ENCODE measurements at regions not wholly inside any gene's neighbourhood (a gene's known extent, or its start where the extent isn't known, plus 50 kb on each side); places are given as distances from the start of the nearest gene placed in this dataset.

GRCh38 chr6:196543-196942, 95.7 kb upstream of the DUSP22 start:
- intact Hi-C loops (cut with DNase I): no loop called here
- DNase-seq (no peak), ATAC-seq (no peak)

- intact Hi-C loops (cut with DNase I): no loop called here
- no peak for ATAC-seq
Measured at GRCh38 chr6:203661-204060, 88.6 kb upstream of the DUSP22 start.

GRCh38 chr6:206264-206663, 86.0 kb upstream of the DUSP22 start:
- ATAC-seq (no peak), DNase-seq (no peak)
- intact Hi-C loops (cut with DNase I): no loop called here

More at GRCh38 chr6:203661-204060, 88.6 kb upstream of the DUSP22 start:
- DNase-seq: no peak

GRCh38 chr6:208364-208763, 83.9 kb upstream of the DUSP22 start:
- intact Hi-C loops (cut with DNase I): no loop called here
- no peak for DNase-seq
- ATAC-seq: no peak

- ATAC-seq: no peak
- no peak for DNase-seq
- intact Hi-C loops (cut with DNase I): no loop called here
Measured at GRCh38 chr6:208938-209337, 83.3 kb upstream of the DUSP22 start.

GRCh38 chr6:209432-210103, 82.7 kb upstream of the DUSP22 start:
- ATAC-seq (no peak), DNase-seq (no peak)
- intact Hi-C loops (cut with DNase I): no loop called here

- DNase-seq (no peak), ATAC-seq (no peak)
- intact Hi-C loops (cut with DNase I): no loop called here
Measured at GRCh38 chr6:210104-210456, 82.2 kb upstream of the DUSP22 start.

- DNase-seq (no peak), ATAC-seq (no peak)
- intact Hi-C loops (cut with DNase I): no loop called here
Measured at GRCh38 chr6:210778-211374, 81.4 kb upstream of the DUSP22 start.

GRCh38 chr6:211871-212497, 80.3 kb upstream of the DUSP22 start:
- intact Hi-C loops (cut with DNase I): no loop called here
- ATAC-seq: no peak
- DNase-seq: no peak

GRCh38 chr6:213284-213683, 79.0 kb upstream of the DUSP22 start:
- ATAC-seq (no peak), DNase-seq (no peak)
- intact Hi-C loops (cut with DNase I): no loop called here

- intact Hi-C loops (cut with DNase I): no loop called here
- no peak for DNase-seq
- ATAC-seq: no peak
Measured at GRCh38 chr6:214428-214827, 77.9 kb upstream of the DUSP22 start.

- ATAC-seq (peak; percentile 86 to 92), DNase-seq (peak; percentile 79)
- intact Hi-C loops (cut with DNase I): loop anchor here in 1 of 2 donors (5.0 kb wide), 1 partner anchor 77 kb away; the partner anchor contains the start of gene DUSP22
Measured at GRCh38 chr6:215335-216034, 76.8 kb upstream of the DUSP22 start.

- DNase-seq: no peak
- intact Hi-C loops (cut with DNase I): loop anchor here in 1 of 2 donors (5.0 kb wide), 1 partner anchor 75 kb away; the partner anchor contains the start of gene DUSP22
- no peak for ATAC-seq
Measured at GRCh38 chr6:217048-217659, 75.1 kb upstream of the DUSP22 start.

- intact Hi-C loops (cut with DNase I): loop anchor here in 1 of 2 donors (5.0 kb wide), 1 partner anchor 74 kb away; the partner anchor contains the start of gene DUSP22
- no peak for DNase-seq
- no peak for ATAC-seq
Measured at GRCh38 chr6:218153-219018, 73.9 kb upstream of the DUSP22 start.

- intact Hi-C loops (cut with DNase I): loop anchor here in 1 of 2 donors (5.0 kb wide), 1 partner anchor 73 kb away; the partner anchor contains the start of gene DUSP22
- ATAC-seq: no peak
- DNase-seq: no peak
Measured at GRCh38 chr6:219019-219570, 73.2 kb upstream of the DUSP22 start.

GRCh38 chr6:219641-220198, 72.6 kb upstream of the DUSP22 start:
- intact Hi-C loops (cut with DNase I): loop anchor here in 1 of 2 donors (5.0 kb wide), 1 partner anchor 73 kb away; the partner anchor contains the start of gene DUSP22

GRCh38 chr6:220312-220711, 72.0 kb upstream of the DUSP22 start:
- DNase-seq (no peak), ATAC-seq (no peak)
- intact Hi-C loops (cut with DNase I): no loop called here

More at GRCh38 chr6:219641-220198, 72.6 kb upstream of the DUSP22 start:
- peak in 1 of 2 donors; percentile 46 for ATAC-seq
- peak; percentile 68 for DNase-seq
